Brain pericyte (primary cell): ENCODE measurements at regions not wholly inside any gene's neighbourhood (a gene's known extent, or its start where the extent isn't known, plus 50 kb on each side); places are given as distances from the start of the nearest gene placed in this dataset.
A peak's percentile ranks its signal among the peaks of the same experiment; 100 is the strongest.
"Not testable (repeated sequence)": the region's sequence is repeated elsewhere in the genome, so short reads cannot be mapped to it uniquely, and the experiment has no call there.

ENCODE experiments used
- DNase-seq: peaks from one replicate; pipeline ENCODE4 v3.0.0-alpha.2; 2012; ENCODE audit warnings: low read depth, low spot score

DNA sequence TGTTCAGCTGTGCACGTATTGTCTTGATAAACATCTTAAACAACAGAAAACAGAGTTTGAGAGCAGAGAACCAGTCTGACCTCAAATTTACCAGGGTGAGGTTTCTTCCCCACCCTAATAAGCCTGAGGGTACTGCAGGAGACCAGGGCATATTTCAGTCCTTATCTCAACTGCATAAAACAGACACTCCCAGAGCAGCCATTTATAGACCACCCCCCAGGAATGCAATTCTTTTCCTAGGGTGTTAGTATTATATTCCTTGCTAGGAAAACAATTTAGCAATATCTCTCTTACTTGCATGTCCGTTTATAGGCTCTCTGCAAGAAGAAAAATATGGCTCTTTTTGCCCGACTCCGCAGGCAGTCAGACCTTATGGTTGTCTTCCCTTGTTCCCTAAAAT, 747.2 kb downstream of the TTLL7 start:
- DNase-seq, result not testable (repeated sequence)

DNA sequence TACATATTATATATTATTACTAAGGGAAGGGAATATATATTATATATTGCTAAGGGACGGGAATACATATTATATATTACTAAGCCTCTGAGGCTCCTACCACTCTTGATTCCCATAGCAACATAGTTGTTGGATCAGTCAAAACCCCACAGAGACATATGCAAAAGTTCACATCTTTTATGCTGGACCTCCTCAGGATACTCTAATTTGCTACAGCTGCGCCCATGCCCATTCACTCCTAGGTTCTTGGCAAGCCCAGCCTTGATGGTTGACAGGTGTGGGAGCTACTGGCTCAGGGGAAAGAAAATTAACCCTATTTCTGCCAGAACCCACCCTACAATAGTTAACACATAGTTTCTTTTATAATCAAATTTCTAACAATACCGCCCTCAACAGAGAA, 752.2 kb downstream of the TTLL7 start:
- not testable (repeated sequence) for DNase-seq

DNA sequence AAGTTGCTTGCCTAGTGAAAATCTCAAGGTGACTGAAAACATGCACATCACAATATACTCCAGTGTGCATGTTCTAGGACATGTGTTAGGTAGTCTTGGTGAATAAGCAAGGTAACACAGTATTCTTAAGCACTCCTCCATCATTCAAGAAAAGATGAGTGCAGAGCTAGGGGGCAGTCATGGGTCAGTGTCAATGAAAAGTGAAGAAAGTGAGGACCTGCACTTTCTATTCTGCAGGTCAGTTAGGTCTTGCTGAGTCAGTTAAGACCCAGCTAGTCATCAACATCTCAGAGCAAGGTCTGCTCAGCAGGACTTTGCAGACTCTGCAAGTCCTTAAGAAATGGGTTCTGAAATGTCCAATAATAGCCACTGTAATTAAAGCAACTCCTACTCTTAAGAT, 754.1 kb downstream of the TTLL7 start:
- DNase-seq, result peak; percentile 0

DNA sequence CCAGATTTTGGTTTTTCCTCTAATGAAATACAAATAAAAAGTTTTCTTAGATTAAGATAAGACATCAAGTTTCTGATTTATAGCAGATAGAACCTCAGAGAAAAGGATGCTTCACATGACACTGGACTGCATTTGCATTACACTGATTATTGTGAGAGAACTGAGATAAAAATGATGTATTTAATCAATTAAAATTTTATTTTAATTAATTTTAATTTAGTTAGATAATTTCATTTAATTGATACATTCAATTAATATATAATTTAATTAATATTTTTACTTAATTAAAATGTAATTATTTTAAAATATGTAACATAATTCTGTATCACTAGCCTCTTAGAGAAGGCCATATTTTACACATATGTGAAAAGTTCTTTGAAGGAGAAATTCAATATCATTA, 759.4 kb downstream of the TTLL7 start:
- not testable (repeated sequence) for DNase-seq

DNA sequence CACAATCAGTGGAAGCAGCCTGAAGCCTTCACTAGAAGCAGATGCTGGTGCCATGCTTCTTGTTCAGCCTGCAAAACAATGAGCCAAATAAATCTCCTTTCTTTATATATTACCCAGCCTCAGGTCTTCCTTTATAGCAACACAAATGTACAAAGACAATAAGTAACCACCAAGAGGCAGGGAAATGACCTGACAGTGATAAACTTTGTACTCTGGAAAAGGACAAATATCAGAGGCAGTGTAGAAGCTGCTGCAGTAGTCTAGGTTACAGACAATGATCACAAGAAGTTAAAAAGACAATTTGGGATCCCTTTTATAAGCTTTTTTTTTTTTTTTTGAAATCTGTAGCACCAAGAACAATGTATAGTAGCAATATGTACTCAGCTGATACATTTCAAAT, 760.3 kb downstream of the TTLL7 start:
- DNase-seq, result not testable (repeated sequence)

DNA sequence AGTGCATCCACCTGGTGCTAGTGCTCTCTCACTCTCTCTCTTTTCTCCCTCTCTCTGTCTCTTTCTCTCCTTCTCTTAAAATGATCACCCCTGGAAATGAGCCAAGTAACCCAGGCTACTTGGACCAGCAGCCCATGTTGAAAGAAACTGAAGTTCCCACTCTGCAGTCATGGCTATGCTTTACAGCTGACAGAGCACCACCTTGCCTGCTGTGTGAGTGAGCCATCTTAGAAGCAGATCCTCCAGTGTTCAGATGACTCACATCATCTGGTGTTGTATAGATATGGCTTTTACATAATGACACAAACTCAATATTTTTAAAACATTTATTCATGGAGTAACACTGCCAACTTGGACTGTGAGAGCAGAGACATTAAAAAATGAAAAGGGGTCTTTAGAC, 779.1 kb downstream of the TTLL7 start:
- not testable (repeated sequence) for DNase-seq

DNA sequence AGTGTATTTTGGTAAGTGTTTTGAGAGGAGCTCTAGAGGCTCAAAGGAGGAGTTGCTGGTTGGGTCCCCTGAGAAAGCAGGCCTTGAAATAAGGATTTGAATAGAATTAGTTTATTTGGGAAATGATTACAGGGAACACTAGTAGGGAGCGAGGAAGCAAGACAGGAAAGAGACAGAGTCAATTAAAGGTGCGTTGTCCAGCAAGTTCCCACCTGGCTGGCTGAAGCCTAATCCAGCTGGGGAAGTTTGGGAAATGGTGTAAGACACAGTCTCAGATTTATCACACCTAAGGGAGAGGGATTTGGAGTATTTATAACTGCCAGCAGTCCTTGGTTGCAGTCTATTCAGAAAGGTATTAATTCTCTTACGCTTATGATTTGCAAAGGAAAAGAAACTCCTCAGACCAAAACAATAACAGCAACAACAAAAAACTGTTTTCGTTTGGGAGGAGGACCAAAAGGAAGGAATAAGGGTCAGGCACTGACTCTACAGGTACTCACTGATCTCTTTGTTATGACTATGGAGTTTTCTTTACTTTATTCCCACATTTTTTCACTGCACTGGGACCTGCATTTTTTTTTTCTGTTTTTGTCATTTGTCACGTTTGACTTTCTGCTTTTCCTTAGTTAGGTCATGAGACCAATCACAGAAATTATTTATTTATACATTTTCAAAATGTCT, 780.8 kb downstream of the TTLL7 start:
- DNase-seq, result not testable (repeated sequence)

DNA sequence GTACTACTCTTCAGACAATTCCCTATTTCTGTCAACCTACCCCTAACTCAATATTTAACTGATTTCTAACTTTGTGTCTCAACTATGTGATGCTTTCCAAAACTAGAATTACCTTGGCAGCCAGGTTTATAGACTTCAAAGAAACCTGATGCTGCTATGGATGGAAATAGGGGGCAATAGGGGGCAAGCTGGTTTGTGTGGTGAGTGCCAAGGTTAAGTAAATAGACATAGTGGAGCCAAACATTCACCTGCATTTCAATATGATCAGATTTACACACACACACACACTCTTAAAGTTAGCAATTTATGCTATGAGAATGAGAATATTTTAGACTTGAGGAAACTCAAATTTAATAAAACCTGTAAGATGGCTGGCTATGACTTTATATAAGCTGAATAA, 784.6 kb downstream of the TTLL7 start:
- not testable (repeated sequence) for DNase-seq

DNA sequence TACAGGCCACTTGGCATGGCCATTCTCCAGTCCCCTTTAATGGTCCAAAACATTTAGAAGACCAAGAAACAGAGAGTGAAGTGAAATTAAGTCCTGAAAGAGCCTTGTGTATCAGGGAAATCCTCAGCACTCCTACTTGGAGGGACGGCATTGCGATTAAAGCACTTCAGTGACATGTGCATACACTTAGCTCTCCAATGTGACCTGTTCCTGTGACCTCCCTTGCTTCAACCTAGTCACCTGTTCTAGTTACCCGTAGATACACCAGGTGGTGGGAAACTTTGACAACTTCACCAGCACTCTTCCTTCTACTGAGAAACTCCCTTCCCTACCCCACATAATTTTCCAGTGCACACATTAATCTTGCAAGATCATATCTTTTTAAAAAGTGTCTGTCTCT, 785.3 kb downstream of the TTLL7 start:
- DNase-seq, result not testable (repeated sequence)

DNA sequence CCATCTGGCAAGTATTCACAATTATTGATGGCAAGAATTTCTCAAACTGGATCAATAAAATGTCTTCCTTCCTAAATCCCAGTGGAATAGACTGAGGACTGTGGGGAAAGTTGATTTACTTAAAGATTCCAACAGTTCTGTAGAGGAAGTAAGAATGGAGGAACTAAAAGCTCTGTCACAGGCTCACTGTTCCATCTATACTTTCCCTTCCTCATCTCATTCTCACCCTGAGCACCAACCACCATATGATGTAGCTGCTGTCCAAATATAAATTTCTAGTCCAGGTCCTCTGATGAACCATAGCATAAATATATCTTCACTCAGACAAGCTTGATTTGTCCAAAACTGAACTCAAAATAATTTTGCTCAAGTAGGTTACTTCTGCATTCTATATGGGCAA, 786.9 kb downstream of the TTLL7 start:
- not testable (repeated sequence) for DNase-seq

DNA sequence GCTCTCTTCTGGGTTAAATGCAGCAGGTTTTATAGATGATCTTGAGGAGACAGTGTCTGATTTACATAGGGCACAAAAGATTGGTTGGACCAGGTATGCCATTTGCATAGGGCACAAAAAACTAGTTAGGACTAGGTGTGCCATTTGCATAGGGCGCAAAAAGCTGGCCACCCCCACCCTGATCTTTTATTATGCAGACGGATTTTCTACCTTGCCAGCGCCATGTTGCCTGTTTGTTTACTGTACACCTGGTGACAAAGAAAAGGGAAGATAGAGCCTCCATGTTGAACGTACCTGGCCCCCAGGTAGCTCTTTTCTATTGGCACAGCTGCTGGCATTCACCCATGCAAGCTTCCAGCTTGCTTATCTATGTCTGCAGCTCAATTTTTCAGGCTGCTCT, 790.4 kb downstream of the TTLL7 start:
- DNase-seq, result not testable (repeated sequence)

DNA sequence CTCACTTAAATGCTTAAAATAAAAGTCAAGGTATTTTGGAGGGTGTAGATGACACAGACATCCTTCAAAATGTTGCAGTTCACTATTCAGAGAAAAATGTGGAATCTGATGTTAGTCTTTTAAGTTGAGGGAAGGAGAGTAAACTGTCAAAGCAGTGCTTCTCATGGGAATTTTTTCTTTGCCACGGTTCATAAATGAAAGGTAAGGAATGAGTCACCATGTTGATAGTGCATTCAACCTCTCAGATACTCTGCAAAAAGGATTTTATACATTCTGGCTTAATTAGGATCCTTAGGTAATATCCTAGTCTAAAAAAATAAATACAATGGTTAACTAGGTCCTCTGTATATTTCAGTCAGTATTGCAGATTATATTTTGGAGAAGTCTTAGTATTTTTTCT, 804.3 kb downstream of the TTLL7 start:
- not testable (repeated sequence) for DNase-seq

DNA sequence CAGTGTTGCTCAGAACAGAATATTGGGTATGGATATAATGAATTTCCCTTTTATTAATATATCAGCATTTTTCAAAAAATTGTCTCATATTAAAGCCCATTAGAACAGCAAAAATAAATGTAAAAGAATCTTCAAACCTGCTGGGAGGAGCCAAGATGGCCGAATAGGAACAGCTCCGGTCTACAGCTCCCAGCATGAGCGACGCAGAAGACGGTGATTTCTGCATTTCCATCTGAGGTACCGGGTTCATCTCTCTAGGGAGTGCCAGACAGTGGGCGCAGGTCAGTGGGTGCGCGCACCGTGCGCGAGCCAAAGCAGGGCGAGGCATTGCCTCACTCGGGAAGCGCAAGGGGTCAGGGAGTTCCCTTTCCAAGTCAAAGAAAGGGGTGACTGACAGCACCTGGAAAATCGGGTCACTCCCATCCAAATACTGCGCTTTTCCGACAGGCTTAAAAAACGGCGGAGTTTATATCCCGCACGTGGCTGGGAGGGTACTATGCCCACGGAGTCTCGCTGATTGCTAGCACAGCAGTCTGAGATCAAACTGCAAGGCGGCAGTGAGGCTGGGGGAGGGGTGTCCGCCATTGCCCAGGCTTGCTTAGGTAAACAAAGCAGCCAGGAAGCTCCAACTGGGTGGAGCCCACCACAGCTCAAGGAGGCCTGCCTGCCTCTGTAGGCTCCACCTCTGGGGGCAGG, 816.8 kb downstream of the TTLL7 start:
- not testable (repeated sequence) for DNase-seq

DNA sequence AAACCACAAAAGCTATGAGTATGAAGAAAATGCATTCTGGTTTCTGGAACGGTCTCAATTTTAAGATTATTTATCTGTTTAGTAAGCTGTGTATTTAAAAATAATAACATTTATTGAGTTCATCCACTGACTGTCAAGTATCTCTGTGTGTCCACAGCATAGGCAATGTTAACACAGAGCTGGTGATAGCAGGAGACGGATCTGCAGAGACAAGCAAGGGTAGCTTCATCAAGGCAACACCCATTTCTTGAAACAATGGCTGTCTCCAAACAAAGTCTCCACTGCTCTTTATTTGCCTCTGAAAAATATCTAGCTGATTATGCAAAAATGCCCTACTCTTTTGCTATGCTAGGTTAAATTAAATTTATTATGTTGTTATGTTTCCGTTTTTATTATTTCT, 818.3 kb downstream of the TTLL7 start:
- not testable (repeated sequence) for DNase-seq

DNA sequence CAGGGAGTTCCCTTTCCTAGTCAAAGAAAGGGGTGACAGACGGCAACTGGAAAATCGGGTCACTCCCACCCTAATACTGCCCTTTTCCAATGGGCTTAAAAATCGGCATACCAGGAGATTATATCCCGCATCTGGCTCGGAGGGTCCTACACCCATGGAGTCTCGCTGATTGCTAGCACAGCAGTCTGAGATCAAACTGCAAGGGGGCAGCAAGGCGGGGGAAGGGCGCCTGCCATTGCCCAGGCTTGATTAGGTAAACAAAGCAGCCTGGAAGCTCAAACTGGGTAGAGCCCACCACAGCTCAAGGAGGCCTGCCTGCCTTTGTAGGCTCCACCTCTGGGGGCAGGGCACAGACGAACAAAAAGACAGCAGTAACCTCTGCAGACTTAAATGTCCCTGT, 831.3 kb downstream of the TTLL7 start:
- not testable (repeated sequence) for DNase-seq

DNA sequence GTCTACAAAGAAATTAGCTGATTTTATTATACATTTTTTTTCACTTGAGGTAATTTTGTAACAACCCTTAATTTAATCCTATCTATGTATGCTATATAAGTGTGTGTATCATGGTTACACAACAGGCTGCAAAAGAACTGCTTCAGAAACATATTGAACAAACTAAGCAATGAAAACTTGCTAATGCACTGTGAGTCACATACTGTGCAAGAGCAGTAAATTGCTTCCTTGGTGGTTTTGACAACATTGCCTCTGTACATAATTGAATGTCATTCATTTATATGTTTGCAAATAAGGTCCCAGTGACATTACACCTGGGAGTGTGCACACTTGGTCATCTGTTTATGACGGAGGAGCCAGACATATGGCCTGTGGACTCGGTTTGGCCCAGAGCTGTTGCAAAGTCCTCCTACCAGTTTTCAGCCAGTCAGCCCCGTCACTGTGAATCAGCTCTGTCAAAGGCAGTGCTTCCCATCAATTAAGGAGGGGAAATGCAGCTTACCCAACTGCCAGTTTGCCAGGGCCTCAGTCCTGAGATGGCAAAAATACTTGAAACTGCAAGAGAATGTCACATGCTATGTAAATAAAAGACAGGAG, 835.0 kb downstream of the TTLL7 start:
- DNase-seq, result not testable (repeated sequence)

DNA sequence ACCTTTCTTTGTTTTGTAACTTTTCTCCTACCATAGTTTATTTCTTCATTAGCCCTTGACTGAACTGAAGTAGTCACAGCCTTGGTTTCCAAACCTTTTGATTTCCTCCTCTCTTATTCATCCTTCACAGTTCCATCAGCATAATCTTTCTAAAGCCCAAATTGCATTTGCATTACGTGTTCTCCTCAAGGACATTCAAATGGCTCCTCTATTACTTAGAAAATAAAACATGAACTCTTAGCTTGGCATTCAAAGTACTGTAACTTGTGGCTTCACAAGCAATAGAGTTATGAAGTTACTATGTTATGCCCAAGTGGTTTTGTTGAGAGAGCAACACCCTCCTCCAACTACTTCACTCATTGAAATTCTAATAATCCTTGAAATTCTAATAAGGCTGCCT, 840.0 kb downstream of the TTLL7 start:
- DNase-seq, result not testable (repeated sequence)

DNA sequence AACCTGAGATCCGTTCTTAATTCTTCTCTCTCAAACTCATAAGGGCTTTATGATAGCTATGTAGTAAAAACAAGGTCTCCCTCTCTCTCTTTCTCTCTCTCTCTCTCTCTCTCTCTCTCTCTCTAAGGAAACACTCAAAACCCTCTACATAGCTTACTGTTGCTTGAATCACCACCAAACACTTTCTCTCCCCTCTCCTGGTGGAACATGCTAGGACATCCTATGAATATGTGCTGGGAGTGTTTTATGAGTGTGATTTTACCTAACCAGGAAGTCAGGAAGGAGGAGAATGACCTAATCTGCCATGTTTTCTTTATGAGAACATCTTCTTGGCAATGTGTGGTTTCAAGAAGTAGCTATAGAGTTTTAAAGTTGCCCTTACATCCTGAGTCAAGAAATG, 844.6 kb downstream of the TTLL7 start:
- DNase-seq, result not testable (repeated sequence)

DNA sequence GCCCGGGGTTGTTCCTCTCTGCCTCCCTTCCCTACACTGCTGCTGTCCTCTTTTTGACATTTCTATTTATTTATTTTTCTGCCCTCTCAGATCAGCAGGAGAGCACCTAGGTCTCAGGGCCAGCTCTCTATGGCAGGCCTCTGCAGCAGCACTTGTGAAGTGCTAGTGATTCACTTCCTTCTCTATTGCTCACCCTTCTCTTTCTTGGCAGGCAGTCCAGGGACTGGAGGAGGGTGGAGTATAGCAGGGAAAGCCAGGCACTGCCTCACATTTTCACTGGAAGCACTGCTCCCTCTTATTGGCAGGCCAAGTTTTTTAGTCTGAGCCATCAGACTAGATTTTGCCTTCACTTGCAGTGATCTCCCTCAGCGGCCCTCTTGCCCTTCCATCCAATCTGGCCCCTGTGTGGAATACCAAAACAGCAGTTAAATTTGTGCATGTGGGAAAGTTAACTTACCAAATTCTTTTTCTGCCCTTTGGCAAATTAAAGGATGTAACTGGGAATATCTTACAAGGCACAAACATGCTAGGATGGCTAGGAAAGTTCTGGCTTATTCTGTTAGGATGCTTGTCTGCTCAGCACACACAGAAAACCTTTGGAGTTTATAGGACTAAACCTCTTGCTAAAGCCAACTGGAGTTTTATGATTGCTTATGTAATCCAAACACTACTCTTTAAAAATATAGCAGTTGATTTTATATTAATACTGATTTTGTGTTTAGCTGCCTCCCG, 847.6 kb downstream of the TTLL7 start:
- DNase-seq, result peak; percentile 13

DNA sequence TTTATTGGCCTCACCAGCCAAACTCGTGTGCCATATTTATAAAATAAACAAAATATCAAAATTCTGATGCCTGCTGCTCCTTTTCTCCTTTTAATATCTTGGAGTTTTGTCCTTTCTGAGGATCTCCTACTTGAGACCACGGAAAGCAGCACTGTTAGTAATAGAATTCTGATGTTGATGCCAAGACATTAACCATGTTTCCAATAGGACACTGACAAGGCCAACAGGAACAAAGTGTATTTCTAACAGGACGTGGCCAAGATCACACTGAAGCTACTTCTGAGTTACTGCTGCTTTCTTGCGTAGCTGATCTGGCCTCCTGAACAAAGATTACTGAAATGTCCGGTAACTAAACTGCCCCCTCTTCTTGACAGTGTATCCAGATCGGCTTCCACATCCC, 848.5 kb downstream of the TTLL7 start:
- not testable (repeated sequence) for DNase-seq

DNA sequence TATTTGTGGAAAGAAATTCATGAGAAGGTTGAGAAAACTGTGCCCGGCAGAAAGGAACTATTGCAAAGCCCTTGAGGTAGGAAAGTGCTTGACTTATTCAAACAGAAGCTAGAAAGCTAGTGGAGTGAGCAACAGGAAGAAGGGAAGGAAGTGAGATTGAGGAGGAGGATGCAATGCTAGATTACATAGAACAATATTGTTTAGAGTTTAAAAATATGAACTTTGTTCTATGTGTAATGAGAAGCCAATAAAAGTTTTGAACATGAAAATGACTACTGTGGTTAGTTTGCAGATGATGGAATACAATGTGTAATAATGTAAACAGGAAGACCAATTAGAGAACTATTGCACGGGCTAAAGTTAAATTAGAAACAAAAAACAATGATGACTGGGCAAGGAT, 853.1 kb downstream of the TTLL7 start:
- not testable (repeated sequence) for DNase-seq

DNA sequence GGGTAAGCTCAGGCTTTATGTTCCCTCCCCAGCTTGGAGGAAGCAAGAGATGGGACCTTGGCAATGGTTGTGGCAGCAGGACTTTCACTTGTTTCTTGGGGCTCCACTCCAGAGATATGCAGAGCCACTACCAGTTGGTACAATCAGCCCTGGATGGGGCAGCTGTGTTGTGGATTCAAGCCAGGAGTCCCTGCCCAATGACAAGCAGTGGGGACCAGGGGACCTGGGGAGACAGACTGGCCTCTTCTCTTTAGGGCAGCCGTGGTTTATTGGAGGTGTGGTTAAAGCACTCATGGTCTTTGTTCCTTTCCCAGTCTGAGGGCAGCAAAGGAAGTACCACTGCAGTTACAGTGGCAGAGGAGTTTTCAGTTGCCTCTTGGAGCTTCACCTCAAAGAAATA, 856.1 kb downstream of the TTLL7 start:
- not testable (repeated sequence) for DNase-seq
